Bronchial epithelial cell (primary cell): ENCODE measurements at regions not wholly inside any gene's neighbourhood (a gene's known extent, or its start where the extent isn't known, plus 50 kb on each side); places are given as distances from the start of the nearest gene placed in this dataset.
A peak's percentile ranks its signal among the peaks of the same experiment; 100 is the strongest.

Experiments used
- DNase-seq: peaks from one replicate; pipeline ENCODE4 v3.0.0-alpha.2; 2010; ENCODE audit warnings: low read depth
- FAIRE-seq: peaks from 2 replicates; lab custom pipeline; 2011; peaks lifted over from hg19 to GRCh38; lab: Jason Lieb, UNC
- H3K27me3 ChIP-seq: 2 replicates; pipeline ENCODE4 v1.5.1; 2011; ENCODE audit warnings: low read length; ENCODE audit not compliant: control insufficient read depth, insufficient read depth
- H3K36me3 ChIP-seq: 2 replicates; pipeline ENCODE4 v1.5.1; 2011; ENCODE audit warnings: low read length; ENCODE audit not compliant: control insufficient read depth, insufficient read depth
- H3K4me3 ChIP-seq: 2 replicates; pipeline ENCODE4 v1.5.1; 2011; ENCODE audit warnings: mild to moderate bottlenecking, low read depth, low read length, control low read depth
- TF ChIP-seq, protein P1 (sequence below): IDR thresholded peaks from 2 replicates; pipeline ENCODE4 v1.5.1; 2011; ENCODE audit warnings: mild to moderate bottlenecking, moderate library complexity, low read length, control low read depth, inconsistent platforms; ENCODE audit not compliant: insufficient read depth, severe bottlenecking

DNA sequence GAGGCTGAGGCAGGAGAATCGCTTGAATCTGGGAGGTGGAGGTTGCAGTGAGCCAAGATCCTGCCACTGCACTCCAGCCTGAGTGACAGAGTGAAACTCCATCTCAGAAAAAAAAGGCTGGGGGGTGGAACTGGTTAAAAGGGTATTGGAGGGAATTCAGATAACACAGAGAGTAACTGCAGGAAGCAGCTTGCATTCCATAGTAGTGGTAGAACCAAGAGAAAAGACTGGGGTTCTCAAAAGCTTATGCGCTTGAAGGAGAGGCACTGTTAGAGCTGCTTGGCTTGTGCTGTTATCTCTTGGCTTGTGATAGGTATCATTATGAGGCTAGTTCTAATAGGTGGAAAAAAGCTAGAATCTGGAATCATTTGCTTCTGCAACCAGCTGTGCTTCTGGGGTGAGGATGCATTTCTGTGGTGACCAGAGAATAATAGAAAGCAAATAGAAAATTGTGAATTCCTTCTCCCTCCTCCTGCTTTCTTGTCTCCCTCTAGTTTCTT is 91.2 kb upstream of the ELOVL6 start:
- Histone ChIP-seq H3K4me3 (no peak overlapping the region), H3K27me3 (no peaks in the 10 kb centered on the region), H3K36me3 (no peaks in the 10 kb centered on the region)
- DNase-seq, result no peak
- no peak for FAIRE-seq
- TF ChIP-seq, protein P1, sequence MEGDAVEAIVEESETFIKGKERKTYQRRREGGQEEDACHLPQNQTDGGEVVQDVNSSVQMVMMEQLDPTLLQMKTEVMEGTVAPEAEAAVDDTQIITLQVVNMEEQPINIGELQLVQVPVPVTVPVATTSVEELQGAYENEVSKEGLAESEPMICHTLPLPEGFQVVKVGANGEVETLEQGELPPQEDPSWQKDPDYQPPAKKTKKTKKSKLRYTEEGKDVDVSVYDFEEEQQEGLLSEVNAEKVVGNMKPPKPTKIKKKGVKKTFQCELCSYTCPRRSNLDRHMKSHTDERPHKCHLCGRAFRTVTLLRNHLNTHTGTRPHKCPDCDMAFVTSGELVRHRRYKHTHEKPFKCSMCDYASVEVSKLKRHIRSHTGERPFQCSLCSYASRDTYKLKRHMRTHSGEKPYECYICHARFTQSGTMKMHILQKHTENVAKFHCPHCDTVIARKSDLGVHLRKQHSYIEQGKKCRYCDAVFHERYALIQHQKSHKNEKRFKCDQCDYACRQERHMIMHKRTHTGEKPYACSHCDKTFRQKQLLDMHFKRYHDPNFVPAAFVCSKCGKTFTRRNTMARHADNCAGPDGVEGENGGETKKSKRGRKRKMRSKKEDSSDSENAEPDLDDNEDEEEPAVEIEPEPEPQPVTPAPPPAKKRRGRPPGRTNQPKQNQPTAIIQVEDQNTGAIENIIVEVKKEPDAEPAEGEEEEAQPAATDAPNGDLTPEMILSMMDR, result no peak

DNA sequence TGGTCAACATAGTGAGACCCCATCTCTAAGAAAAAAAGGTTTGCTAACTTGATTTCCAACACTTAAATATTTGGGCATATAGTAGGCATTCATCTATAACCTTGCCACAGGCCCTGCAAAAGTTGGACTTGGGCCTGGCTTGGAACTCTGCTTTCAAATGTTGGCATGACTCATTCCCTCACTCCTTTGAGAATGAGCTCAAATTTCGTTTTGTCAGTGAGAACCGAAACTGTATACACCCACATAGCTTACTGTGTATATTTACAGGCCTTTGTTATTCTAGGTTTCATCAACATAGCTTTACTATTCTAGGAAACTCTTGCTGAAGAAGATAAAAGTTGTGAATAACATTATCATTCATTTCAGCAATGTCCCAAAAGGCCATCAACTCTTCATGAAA is 88.7 kb upstream of the ELOVL6 start:
- DNase-seq (peak; percentile 96), FAIRE-seq (no peak)
- TF ChIP-seq, protein P1, result no peak
- Histone ChIP-seq H3K27me3 (no peaks in the 10 kb centered on the region), H3K4me3 (no peak overlapping the region), H3K36me3 (no peaks in the 10 kb centered on the region)

DNA sequence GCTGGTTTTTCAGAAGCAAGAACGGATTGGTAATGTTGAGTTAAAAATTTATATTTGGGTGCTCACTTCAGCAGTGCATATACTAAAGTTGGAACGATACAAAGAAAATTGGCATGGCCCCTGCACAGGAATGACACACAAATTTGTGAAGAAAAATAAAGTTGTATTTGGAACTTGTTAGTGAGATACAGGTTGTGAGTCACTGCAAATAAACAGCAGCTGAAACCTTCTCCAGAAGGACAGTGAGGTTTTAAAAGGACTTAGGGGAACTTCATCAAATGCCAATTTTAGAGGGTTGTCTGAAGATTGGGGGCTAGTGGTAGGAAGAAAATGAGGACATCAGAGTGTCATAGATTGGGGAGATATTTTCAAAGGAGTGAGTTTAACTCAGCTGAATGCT is 79.7 kb upstream of the ELOVL6 start:
- DNase-seq (peak; percentile 8), FAIRE-seq (no peak)
- H3K36me3 ChIP-seq, result no peaks in the 10 kb centered on the region
- no peak overlapping the region for H3K4me3 ChIP-seq
- H3K27me3 ChIP-seq, result no peaks in the 10 kb centered on the region
- TF ChIP-seq, protein P1, result no peak

DNA sequence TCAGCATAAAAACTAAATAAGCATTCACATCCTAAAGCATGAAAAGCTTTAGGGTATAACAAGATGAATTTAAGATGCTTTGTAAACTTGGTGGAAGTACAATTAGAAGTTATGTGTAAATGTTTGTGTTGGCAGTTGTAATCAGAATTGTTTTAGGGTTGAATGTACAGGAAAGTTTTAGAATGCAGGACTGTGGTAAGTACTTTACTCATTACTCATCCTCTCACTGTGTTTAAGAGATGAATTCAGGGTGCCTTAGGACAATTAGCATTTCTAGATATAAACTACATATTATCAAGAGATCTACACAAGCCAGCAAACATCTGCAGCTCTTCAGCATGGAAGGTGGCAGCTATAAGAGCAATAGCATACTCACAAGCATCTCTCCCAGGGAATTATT is 77.5 kb upstream of the ELOVL6 start:
- no peaks in the 10 kb centered on the region for H3K27me3 ChIP-seq
- no peak overlapping the region for H3K4me3 ChIP-seq
- TF ChIP-seq, protein P1, result no peak
- H3K36me3 ChIP-seq, result no peaks in the 10 kb centered on the region
- FAIRE-seq (no peak), DNase-seq (peak; percentile 16)

DNA sequence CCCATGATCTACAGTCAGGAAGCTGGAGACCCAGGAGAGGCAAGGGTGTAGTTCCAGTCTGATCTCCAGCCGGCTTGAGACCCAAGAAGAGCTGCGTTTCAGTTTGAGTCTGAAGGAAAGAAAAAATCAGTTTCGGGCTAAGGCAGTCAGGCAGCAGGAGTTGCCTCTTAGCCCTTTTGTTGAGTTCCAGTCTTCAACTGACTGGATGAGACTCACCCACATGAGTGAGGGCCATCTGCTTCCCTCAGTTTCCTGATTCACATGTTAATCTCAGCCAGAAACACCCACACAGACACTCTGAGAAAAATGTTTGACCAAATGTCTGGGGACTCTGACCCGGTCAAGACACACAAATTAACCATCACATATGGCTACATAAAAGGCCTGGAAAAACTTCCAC is 73.6 kb upstream of the ELOVL6 start:
- Histone ChIP-seq H3K4me3 (no peak overlapping the region), H3K27me3 (no peaks in the 10 kb centered on the region), H3K36me3 (no peaks in the 10 kb centered on the region)
- FAIRE-seq (peak; percentile 94), DNase-seq (no peak)
- TF ChIP-seq, protein P1, result no peak

DNA sequence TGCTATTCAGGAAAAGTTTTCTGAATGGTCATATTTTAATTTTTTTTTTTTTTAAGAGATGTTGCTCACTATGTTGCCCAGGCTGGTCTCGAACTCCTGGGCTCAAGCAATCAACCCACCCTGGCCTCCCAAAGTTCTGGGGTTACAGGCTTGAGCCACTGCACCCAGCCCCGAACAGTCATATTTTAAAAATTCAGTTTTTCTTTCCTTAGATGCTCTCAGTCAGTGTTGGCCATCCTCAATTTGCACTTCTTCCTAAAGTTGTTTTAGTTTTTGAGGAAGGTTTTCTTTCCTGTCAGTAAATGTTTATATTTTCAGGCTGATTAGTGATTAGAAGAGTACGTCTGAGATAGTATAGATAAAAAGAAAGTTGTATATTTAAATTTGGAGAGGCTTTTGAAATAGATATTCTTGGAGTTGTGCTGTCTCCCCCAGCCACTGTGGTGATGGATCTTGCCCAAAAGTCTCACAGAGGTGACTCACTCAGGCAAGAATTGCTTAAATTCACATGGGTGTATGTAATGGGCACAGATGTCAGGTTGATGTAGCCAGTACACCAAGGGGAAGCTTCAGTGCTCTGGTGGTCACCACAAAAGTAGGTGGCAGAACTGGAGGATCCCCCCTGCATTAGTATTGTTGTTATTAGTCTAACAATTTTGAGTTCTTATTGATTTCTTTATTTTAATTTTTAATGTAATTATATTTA is 72.2 kb upstream of the ELOVL6 start:
- DNase-seq (peak; percentile 45), FAIRE-seq (no peak)
- H3K4me3 ChIP-seq, result no peak overlapping the region
- TF ChIP-seq, protein P1, result no peak
- no peaks in the 10 kb centered on the region for H3K36me3 ChIP-seq
- H3K27me3 ChIP-seq, result no peaks in the 10 kb centered on the region
